GM23338 (cell line): ENCODE measurements at regions not wholly inside any gene's neighbourhood (a gene's known extent, or its start where the extent isn't known, plus 50 kb on each side); places are given as distances from the start of the nearest gene placed in this dataset.

Source experiments
- CREB1 ChIP-seq: fragments of 250-450 bp; sonication (Bioruptor Pico); IDR thresholded peaks from 2 replicates; pipeline ENCODE4 v1.5.0; 2020; ENCODE audit warnings: low read depth, mild to moderate bottlenecking, moderate library complexity
- ETS1 ChIP-seq: IDR thresholded peaks from 2 replicates; pipeline ENCODE4 v1.6.1; 2016; ENCODE audit warnings: antibody characterized with exemption
- EZH2 ChIP-seq: fragments of 200-600 bp; sonication (generic); IDR thresholded peaks from one replicate; pipeline ENCODE4 v1.8.0; 2017; ENCODE audit warnings: antibody characterized with exemption, mild to moderate bottlenecking, low read depth; ENCODE audit not compliant: unreplicated experiment
- EZH2phosphoT487 ChIP-seq: fragments of 200-600 bp; sonication (generic); IDR thresholded peaks from one replicate; pipeline ENCODE4 v1.8.1; 2018; ENCODE audit warnings: antibody characterized with exemption; ENCODE audit not compliant: unreplicated experiment
- JUNB ChIP-seq: IDR thresholded peaks from one replicate; pipeline ENCODE4 v1.6.1; 2016; ENCODE audit warnings: antibody characterized with exemption; ENCODE audit not compliant: unreplicated experiment
- NANOG ChIP-seq: IDR thresholded peaks from 2 replicates; pipeline ENCODE4 v1.6.1; 2016; ENCODE audit warnings: antibody characterized with exemption, borderline replicate concordance
- POLR2AphosphoS5 ChIP-seq: IDR thresholded peaks from 2 replicates; pipeline ENCODE4 v1.6.1; 2016; ENCODE audit warnings: antibody characterized with exemption, low read depth
- REST ChIP-seq: IDR thresholded peaks from one replicate; pipeline ENCODE4 v1.6.1; 2018; ENCODE audit warnings: antibody characterized with exemption; ENCODE audit not compliant: unreplicated experiment
- STAT1 ChIP-seq: IDR thresholded peaks from one replicate; pipeline ENCODE4 v1.6.1; 2016; ENCODE audit warnings: antibody characterized with exemption; ENCODE audit not compliant: unreplicated experiment
- ZNF114 ChIP-seq: fragments of 250-450 bp; sonication (Bioruptor Pico); IDR thresholded peaks from 2 replicates; pipeline ENCODE4 v1.5.0; 2020; ENCODE audit warnings: mild to moderate bottlenecking, moderate library complexity
- ZNF331 ChIP-seq: fragments of 250-450 bp; sonication (Bioruptor Pico); IDR thresholded peaks from 2 replicates; pipeline ENCODE4 v1.5.0; 2020; ENCODE audit warnings: low read depth, mild to moderate bottlenecking, moderate library complexity
- ZNF462 ChIP-seq: fragments of 250-450 bp; sonication (Bioruptor Pico); IDR thresholded peaks from 2 replicates; pipeline ENCODE4 v1.5.0; 2020; ENCODE audit warnings: mild to moderate bottlenecking, moderate library complexity
- TF ChIP-seq, protein P1 (sequence below), 2 experiments: fragments of 200-600 bp in 1 of 2; sonication (generic) in 1 of 2; conservative IDR thresholded peaks; 2 replicates each; pipeline versions ENCODE4 v1.5.1 to v1.6.1; 2016 to 2017; ENCODE audit warnings: antibody characterized with exemption in 2 of 2, low read depth in 2 of 2, mild to moderate bottlenecking in 2 of 2, moderate library complexity in 1 of 2

DNA sequence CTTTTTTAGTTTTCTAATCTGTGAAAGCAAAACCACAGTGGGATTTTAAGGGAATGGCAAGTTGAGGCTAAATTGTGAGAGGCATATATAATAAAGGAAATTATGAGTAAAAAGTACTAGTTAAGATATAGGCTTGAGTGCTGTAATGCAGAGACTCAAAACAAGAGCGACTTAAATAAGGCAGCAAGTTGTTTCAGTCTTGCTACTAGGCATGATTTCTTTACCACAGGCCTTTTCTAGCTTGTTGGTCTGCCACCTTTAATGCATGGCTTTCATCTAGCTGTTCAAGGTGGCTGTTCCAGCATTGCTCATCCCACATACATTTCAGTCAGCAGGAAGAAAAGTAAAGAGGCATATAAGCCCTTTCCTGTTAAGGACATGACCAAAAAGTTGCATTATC lies 427.9 kb upstream of the ADAMTSL1 start:
- TF ChIP-seq, protein P1, sequence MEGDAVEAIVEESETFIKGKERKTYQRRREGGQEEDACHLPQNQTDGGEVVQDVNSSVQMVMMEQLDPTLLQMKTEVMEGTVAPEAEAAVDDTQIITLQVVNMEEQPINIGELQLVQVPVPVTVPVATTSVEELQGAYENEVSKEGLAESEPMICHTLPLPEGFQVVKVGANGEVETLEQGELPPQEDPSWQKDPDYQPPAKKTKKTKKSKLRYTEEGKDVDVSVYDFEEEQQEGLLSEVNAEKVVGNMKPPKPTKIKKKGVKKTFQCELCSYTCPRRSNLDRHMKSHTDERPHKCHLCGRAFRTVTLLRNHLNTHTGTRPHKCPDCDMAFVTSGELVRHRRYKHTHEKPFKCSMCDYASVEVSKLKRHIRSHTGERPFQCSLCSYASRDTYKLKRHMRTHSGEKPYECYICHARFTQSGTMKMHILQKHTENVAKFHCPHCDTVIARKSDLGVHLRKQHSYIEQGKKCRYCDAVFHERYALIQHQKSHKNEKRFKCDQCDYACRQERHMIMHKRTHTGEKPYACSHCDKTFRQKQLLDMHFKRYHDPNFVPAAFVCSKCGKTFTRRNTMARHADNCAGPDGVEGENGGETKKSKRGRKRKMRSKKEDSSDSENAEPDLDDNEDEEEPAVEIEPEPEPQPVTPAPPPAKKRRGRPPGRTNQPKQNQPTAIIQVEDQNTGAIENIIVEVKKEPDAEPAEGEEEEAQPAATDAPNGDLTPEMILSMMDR (conservative IDR thresholded peaks at IDR 0.05; ENCODE audit: low read depth in 2 of 2), result no peak
- TF ChIP-seq EZH2 (no peak), EZH2phosphoT487 (no peak), POLR2AphosphoS5 (no peak), JUNB (no peak), STAT1 (no peak), NANOG (no peak), ETS1 (no peak), CREB1 (no peak), REST (no peak), ZNF331 (CRISPR knock-in tag) (no peak), ZNF114 (CRISPR knock-in tag) (no peak), ZNF462 (CRISPR knock-in tag) (no peak)
